ENCODE measurements at regions not wholly inside any gene's neighbourhood (a gene's known extent, or its start where the extent isn't known, plus 50 kb on each side); places are given as distances from the start of the nearest gene placed in this dataset.

- TF ChIP-seq, protein P1, sequence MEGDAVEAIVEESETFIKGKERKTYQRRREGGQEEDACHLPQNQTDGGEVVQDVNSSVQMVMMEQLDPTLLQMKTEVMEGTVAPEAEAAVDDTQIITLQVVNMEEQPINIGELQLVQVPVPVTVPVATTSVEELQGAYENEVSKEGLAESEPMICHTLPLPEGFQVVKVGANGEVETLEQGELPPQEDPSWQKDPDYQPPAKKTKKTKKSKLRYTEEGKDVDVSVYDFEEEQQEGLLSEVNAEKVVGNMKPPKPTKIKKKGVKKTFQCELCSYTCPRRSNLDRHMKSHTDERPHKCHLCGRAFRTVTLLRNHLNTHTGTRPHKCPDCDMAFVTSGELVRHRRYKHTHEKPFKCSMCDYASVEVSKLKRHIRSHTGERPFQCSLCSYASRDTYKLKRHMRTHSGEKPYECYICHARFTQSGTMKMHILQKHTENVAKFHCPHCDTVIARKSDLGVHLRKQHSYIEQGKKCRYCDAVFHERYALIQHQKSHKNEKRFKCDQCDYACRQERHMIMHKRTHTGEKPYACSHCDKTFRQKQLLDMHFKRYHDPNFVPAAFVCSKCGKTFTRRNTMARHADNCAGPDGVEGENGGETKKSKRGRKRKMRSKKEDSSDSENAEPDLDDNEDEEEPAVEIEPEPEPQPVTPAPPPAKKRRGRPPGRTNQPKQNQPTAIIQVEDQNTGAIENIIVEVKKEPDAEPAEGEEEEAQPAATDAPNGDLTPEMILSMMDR (IDR thresholded peaks at IDR 0.05; ENCODE audit: low read length), result no peak
- no peak for TF ChIP-seq EZH2 (IDR thresholded peaks at IDR 0.05; ENCODE audit: borderline replicate concordance, low read length)
Measured at GRCh38 chr12:58283553-58283952, 342.2 kb downstream of the ATP23 start.
